Dermis microvascular lymphatic vessel endothelial cell (primary cell): ENCODE measurements at regions not wholly inside any gene's neighbourhood (a gene's known extent, or its start where the extent isn't known, plus 50 kb on each side); places are given as distances from the start of the nearest gene placed in this dataset.

Experiments
- DNase-seq, 2 donors: peaks; one replicate each; pipeline versions ENCODE4 v3.0.0 to v3.0.0-alpha.2; 2010; ENCODE audit warnings: low read depth in 2 of 2

- DNase-seq, result no peak
These were observed 97.8 kb downstream of the RPS6KA4 start for GRCh38 chr11:64456509-64457320.

DNA sequence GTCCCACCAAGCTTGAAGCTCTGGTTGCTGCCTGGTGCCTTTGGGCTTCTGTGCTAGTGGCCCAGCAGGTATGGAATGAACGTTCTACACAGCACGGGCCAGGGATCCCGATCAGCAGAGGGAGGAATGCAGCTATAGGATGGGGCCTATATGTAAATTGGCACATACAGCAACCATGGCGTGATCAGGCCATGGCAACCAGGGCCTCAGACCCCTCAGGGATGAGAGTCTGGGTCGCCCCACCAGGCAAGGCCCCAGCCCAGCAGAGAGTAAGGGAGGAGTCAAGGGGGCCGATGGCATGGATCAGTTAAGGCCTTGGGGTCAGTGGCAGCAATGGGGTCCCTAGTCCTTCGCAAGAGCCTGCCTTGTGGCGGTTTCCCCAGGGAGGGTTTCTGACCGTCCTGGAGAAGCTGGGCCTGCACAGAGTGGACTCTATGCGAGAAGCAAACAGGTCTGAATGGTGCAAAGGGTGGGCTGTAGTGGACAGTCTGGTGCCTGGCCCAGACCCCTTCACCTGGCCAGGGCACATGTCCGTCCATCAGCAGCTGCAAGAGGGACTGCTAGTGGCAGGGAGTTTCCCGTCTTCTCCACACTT, 98.2 kb upstream of the SLC22A11 start:
- DNase-seq, result no peak

- no peak for DNase-seq
These were observed 96.7 kb upstream of the SLC22A11 start for GRCh38 chr11:64458997-64459396.

- no peak for DNase-seq
These were observed 96.1 kb upstream of the SLC22A11 start for GRCh38 chr11:64459609-64460008.

- DNase-seq, result no peak
These were observed 94.7 kb upstream of the SLC22A11 start for GRCh38 chr11:64461081-64461480.

DNA sequence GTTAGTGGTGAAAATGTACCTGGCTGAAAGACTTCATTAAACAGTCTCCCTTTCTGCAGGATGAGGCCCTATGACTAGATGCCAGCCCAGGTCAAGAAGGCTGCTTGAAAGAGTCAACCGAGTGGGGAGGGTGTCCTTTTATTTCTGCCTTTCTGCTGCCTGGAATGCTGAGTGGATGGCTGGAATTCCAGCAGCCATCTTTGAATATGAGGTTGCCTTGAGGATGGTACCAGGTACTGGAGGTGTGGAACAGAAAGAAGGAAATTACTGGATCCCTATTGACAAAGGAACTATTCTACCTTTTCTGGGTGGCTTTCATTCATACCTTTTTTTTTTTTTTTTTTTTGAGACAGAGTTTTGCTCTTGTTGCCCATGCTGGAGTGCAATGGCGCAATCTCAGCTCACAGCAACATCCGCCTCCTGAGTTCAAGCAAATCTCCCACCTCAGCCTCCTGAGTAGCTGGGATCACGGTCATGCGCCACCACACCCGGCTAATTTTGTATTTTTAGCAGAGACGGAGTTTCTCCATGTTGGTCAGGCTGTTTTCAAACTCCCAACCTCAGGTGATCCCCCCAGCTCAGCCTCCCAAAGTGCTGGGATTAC, 89.5 kb upstream of the SLC22A11 start:
- no peak for DNase-seq

DNA sequence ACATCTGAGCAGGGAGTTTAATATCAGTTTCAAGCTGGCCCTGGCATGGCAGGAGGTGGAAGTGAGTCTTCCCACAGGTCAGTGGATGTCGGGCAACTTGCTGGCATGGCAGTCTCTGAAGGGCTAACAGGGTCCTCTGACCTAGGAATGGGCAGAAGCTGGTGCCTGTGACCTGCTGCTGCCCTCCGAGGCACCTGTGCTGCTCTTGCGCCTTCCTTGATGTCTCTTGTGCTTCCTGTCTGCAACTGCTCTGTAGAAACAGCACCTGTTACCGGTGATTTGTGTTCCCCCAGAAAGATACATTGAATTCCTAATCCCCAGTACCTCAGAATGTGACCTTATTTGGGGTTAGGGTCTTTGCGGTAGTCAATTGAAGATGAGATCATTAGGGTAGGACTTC, 86.5 kb upstream of the SLC22A11 start:
- no peak for DNase-seq

DNA sequence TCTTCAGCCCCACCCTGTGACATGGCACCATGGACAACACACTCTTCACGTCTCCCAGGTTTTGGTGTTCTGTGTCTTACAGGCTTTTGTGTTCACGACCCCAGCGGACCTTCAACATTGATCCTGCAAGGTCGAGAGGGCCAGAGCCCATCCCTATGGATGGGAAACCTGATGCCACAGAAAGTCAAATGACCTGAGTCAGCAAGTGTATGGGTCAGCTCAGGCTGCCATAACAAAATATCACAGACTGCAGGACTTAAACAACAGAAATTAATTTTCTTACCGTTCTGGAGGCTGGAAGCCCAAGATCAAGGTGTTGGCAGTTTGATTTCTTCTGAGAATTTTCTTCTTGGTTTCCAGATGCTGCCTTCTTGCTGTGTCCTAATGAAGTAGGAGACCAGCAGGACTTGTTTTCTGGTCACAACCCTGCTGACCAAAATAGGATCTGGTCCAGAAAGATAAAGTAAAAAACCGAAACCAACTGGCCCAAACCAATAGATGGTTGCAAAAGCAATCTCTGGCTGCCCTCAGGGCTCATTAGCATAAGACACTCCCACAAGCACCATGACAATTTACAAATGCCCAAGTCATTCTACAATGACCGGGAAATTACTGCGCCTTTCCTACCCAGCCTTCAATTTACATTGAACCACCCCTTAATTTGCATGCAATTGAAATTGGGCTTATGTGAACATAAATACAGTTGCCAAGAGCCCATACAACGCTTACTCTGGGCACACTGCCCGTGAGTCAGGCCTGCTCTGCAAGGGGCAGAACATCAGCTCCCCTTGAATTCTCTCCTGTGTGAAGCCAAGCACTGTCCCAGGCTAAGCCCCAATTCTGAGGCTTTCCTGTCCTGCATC, 82.9 kb upstream of the SLC22A11 start:
- no peak for DNase-seq

- no peak for DNase-seq
These were observed 81.1 kb upstream of the SLC22A11 start for GRCh38 chr11:64474680-64475079.

GRCh38 chr11:64475145-64475544, 80.6 kb upstream of the SLC22A11 start:
- no peak for DNase-seq

GRCh38 chr11:64476881-64477280, 78.9 kb upstream of the SLC22A11 start:
- DNase-seq, result no peak

DNA sequence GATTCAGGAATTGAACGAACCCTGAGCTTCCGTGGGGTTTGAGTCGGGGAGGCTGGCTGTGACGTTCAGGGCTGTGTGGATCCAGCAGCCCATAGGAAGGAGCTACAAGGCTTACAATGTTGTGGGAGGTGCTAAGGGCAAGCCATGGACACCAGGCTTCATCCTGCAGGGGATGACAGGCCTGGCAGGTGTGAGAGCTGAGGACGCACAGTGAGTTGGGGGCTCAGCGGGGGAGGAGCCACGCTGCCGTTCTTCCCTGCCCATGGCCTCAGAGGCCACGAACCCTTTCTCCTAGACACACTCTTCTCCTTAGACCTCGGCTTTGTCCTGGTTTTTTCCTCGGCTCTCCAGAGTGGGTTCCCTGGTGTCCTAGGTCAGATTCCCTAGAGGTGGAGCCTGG, 78.1 kb upstream of the SLC22A11 start:
- DNase-seq, result no peak

DNA sequence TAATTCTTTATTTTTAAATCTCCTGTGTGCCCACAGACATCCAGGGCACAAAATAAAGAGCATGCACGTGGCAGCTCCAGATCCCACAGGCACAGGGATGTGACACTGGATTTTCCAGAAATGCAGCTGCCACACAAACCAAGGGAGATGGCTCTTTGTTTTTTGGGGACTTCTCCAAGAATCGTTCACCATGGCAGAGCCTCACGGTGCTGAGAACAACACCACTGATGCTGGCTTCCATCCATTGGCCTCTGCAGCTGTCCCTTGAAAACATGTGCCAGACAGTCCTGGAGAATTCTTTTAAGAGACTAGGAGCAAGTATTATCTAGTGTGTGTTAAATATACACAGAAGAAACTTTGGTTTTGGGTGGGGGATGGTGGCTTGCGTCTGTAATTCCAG, 73.2 kb upstream of the SLC22A11 start:
- DNase-seq, result no peak

DNA sequence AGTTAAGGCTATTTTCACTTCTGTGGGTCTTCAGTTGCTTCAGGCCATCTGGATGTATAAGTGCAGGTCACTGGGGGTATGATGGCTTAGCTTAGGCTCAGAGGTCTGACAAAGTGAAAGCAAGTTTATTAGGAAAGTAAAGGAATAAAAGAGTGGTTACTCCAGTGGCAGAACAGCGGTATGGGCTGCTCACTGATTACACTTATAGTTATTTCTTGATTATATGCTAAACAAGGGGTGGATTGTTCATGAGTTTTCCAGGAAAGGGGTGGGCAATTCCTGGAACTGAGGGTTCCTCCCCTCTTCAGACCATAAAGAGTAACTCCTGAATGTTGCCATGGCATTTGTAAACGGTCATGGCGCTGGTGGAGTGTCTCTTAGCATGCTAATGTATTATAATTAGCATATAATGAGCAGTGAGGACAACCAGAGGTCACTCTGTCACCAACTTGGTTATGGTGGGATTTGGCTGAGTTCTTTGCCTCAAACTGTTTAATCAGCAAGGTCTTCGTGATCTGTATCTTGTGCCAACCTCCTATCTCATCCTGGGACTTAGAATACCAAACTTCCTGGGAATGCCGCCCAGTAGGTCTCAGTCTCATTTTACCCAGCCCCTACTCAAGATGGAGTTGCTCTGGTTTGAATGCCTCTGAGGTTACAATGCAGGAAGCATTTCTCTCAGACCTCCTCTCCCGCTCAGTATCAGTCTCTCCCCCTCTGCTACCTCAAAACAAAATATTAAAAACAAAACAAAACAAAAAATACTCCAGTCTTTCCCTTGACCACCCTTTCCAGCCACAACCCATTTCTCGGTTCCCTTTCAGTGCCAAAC, 71.3 kb upstream of the SLC22A11 start:
- no peak for DNase-seq

- DNase-seq, result no peak
These were observed 70.7 kb upstream of the SLC22A11 start for GRCh38 chr11:64485074-64485473.

- peak in 1 of 2 donors; percentile 38 for DNase-seq
These were observed 65.8 kb upstream of the SLC22A11 start for GRCh38 chr11:64489831-64490441.

DNA sequence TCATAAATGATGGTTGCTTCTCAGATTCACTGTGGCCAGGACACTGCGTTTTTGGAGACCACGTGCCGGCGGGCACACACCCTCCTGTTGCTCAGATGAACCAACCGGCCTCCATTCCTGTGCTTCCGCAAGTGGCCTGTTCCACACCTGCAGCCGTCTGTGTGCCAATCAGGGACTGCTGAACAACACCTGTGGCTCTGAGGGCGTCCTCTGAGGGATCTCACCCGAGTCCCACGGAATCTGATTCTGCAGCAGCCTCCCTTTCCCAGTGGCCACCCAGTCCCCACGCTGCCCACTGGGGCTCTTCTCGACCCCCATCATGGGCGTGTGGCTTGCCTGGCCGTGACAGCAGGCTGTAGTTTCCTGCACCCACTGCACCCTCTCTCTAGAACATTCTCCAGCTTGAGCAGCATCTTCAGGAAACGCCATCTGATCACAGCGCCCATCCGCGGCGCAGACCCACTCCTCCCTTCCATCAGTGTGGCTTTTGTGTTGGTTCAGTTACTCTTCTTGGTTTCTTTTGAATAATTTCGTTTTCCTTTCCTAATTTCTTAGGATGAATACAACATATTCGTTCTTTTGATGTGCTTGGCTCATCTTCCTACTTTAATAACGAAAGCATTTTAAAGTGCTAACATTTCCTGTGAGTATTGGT, 65.1 kb upstream of the SLC22A11 start:
- no peak for DNase-seq

DNA sequence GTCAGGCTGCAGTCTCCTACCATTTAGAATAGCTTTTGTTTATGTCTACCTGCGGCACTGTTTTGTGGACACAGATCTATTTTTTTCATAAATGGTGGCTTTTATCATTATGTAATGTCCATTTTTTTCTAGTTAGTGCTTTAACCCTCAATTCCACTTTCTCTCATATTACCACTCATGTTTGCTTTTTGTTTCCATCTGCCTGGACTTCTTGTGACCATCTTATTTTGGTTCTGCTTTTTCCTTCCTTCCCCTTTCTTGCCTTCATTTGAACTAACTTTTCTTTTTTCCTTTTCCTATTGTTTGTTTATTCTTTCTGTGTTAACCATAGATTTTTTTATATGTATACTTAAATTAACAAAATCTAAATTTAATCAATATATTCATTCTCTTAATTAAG, 63.2 kb upstream of the SLC22A11 start:
- no peak for DNase-seq

GRCh38 chr11:64498136-64498535, 57.6 kb upstream of the SLC22A11 start:
- no peak for DNase-seq
